ENCODE measurements at regions not wholly inside any gene's neighbourhood (a gene's known extent, or its start where the extent isn't known, plus 50 kb on each side); places are given as distances from the start of the nearest gene placed in this dataset.
"Not testable (repeated sequence)": the region's sequence is repeated elsewhere in the genome, so short reads cannot be mapped to it uniquely, and the experiment has no call there.

GRCh38 chr2:83826577-83826976 is 632.5 kb downstream of the SUCLG1 start:
- TF ChIP-seq POLR2A (IDR thresholded peaks at IDR 0.05; ENCODE audit: low read length), result no peak
- DNase-seq, result no peak

DNA sequence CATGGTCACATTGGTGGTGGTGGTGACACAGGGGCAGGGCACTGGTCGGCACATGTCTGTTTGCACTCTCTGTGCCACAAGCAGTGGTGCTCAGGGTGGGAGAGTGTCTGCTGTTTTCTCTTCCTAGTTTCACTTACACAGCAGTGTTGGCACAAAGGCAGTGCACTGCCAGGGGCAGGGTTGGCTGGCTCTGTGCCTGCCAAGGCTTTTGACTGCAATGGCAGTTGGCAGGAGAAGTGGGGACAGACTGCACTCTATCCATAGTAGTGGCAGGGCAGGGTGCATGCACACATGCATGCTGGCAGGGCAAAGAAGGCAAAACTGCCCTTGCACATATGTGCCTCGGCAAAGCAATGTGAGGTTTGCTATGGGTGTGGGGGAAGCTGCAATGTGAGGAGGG is 635.9 kb downstream of the SUCLG1 start:
- TF ChIP-seq POLR2A (IDR thresholded peaks at IDR 0.05; ENCODE audit: low read length) (no peak), GATA1 (IDR thresholded peaks at IDR 0.05; ENCODE audit: low read depth, low read length) (no peak)
- no peak for DNase-seq

- no peak for DNase-seq
- TF ChIP-seq POLR2A (IDR thresholded peaks at IDR 0.05; ENCODE audit: low read length) (no peak), GATA1 (IDR thresholded peaks at IDR 0.05; ENCODE audit: low read depth, low read length) (no peak)
Observed at GRCh38 chr2:83817511-83817910, 641.6 kb downstream of the SUCLG1 start.

DNA sequence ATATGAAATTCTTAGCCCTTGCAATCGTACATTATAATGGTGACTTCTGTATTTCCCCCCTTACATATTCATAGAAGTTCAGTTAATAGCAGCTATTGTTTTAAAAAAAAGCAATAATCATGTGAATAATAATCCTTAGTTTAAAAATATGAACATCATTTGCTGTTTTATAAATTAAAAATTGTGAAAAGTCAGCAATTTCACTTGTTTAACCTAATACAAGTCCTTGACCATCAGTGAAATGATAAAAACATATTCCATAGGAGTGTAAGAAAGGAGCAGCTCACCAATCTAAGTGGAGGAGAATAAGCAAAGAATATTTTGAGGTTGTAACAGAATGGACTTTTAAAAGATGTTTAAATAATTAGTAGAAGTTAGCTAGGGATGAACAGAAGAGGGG is 650.2 kb downstream of the SUCLG1 start:
- no peak for TF ChIP-seq POLR2A (IDR thresholded peaks at IDR 0.05; ENCODE audit: low read length)
- no peak for TF ChIP-seq GATA1 (IDR thresholded peaks at IDR 0.05; ENCODE audit: low read depth, low read length)
- DNase-seq, result no peak

DNA sequence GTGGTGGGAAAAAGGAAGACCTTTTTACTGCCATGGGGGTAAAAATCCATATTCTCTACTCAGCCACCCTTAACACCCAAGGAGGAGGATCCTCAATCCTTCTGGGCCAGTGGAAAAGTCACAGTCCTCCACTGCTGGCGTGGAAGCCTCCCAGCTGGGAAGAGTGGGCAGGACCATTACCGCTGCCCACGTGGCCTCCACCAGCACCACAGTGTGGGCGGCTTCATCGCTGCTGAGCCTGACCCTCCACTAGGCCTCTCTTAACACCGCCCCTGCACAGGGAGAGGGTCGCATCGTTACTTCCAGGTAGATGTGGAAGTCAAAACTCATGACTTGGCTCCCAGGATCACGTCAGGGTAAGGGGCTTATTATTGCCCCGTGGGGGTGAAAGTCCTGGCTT is 656.5 kb downstream of the SUCLG1 start:
- no peak for DNase-seq
- TF ChIP-seq GATA1 (IDR thresholded peaks at IDR 0.05; ENCODE audit: low read depth, low read length) (no peak), POLR2A (IDR thresholded peaks at IDR 0.05; ENCODE audit: low read length) (no peak)

DNA sequence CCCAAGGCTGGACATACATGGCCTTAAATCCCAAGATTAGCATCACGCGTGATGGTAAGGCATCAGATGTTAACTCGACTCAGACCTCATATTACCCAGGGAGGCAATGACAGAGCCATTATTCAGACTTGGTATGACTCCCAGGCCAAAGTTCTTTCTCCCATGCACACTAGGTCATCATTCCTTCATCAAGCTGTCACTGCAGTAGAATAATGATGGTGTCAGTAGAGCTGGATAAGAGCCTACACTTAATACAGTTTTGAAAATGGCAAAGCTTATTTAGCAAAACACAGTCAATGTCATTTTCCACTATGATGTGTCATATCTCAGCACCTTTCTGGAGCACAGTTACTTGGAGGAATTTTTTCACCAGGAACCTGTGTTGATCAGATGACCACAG is 663.3 kb downstream of the SUCLG1 start:
- DNase-seq, result no peak
- TF ChIP-seq GATA1 (IDR thresholded peaks at IDR 0.05; ENCODE audit: low read depth, low read length) (no peak), POLR2A (IDR thresholded peaks at IDR 0.05; ENCODE audit: low read length) (no peak)

- not testable (repeated sequence) for DNase-seq
Observed at GRCh38 chr2:83790467-83790866, 668.6 kb downstream of the SUCLG1 start.

DNA sequence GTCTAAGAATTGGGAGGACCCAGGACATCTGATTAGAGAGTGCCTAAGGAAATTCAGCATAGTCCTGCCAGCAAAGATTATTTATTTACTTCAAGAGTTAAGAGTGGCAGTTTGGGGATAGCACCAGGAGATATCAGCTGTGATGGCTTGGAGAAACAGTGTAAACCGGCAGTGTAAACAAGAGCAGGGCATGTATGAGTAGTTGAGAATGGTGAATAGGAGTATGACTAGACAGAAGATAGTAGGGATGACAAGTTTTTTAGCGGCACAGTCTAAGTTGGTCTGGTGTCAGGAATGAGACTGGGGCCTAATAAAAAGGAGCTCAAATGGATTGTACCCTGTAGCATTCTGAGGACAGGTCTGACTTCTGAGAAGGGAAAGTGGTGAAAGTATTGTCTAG is 669.4 kb downstream of the SUCLG1 start:
- DNase-seq, result not testable (repeated sequence)

DNA sequence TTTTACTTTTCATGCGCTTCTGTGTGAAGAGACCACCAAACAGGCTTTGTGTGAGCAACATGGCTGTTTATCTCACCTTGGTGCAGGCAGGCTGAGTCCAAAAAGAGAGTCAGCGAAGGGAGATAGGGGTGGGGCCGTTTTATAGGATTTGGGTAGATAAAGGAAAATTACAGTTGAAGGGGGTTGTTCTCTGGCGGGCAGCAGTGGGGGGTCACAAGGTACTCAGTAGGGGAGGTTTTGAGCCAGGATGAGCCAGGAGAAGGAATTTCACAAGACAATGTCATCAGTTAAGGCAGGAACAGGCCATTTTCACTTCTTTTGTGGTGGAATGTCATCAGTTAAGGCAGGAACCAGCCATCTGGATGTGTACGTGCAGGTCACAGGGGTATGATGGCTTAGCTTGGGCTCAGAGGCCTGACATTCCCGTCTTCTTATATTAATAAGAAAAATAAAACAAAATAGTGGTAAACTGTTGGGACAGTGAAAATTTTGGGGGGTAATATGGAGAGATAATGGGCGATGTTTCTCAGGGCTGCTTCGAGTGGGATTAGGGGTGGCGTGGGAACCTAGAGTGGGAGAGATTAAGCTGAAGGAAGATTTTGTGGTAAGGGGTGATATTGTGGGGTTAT is 670.0 kb downstream of the SUCLG1 start:
- not testable (repeated sequence) for DNase-seq

- no peak for DNase-seq
- TF ChIP-seq GATA1 (IDR thresholded peaks at IDR 0.05; ENCODE audit: low read depth, low read length) (no peak), POLR2A (IDR thresholded peaks at IDR 0.05; ENCODE audit: low read length) (no peak)
Observed at GRCh38 chr2:83787189-83787588, 671.9 kb downstream of the SUCLG1 start.

DNA sequence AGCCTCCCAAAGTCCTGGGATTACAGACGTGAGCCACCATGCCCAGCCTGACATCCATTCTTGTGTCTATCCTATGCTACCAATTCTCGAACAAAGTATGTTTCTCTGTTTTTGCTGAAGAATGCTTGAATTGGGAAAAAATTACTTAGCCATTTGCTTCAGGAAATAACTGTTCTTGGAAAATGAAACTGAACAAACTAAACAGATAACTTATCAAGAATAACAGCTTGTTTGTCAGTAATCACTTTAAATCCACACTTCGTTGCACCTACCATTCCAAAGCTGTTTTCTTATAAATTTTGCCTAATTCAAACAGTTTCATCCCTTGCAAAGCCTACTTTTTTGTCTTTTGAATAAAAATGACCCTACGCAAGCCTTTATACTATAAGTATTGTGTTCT is 672.9 kb downstream of the SUCLG1 start:
- no peak for DNase-seq
- TF ChIP-seq GATA1 (IDR thresholded peaks at IDR 0.05; ENCODE audit: low read depth, low read length) (no peak), POLR2A (IDR thresholded peaks at IDR 0.05; ENCODE audit: low read length) (no peak)

DNA sequence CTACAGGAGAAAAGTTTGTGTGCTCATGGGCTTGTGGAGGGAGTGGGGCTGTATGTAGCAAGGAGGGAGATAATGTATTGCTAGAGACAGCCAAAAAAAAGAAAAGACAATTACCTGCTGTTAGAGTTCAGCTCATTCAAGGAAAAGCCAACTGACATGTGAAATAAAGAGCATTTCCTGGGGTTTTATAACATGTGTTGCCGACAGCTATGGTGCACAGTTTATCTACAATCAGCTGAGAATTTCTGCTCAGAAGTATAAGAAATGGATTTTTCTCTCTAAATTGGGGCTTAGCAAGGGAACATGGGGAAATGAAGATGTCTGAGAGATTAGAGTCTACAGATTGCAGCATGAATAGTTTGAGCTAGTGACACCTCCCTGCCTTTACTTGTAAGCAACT is 674.1 kb downstream of the SUCLG1 start:
- DNase-seq, result no peak
- TF ChIP-seq POLR2A (IDR thresholded peaks at IDR 0.05; ENCODE audit: low read length) (no peak), GATA1 (IDR thresholded peaks at IDR 0.05; ENCODE audit: low read depth, low read length) (no peak)

DNA sequence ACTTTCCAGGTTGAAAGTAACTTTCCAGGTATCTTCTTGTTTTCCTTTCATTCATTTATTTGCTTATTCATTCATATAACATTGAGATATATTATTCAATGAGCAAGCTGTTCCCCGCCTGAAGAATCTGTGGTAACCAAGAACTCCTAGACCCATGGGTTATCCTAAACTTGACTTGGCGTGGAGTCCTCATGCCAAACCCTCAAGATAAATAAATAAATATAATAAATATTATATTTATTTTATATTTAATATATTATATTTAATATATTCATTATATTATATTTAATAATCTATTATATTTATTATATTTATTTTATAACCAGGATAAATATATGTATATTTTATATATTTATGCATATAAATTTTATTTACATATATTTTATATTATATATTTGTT is 674.8 kb downstream of the SUCLG1 start:
- no peak for DNase-seq
- TF ChIP-seq POLR2A (IDR thresholded peaks at IDR 0.05; ENCODE audit: low read length), result no peak
- no peak for TF ChIP-seq GATA1 (IDR thresholded peaks at IDR 0.05; ENCODE audit: low read depth, low read length)

DNA sequence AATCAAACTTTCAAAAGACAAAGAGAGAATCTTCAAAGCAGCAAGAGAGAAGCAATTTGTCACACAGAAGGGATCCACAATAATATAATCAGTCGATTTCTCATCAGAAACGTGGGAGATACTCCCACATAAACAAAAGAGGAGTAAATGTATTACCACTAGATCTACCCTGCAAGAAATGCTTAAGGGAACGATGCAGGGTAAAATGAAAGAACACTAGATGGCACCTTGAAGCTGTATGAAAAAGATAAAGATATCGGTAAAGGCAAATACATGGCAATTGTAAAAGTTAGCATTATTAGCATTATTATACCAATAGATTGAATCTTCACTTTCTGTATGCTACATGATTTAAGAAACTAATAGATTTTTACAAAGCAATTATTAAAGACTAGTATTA is 677.0 kb downstream of the SUCLG1 start:
- TF ChIP-seq POLR2A (IDR thresholded peaks at IDR 0.05; ENCODE audit: low read length), result no peak
- TF ChIP-seq GATA1 (IDR thresholded peaks at IDR 0.05; ENCODE audit: low read depth, low read length), result no peak
- no peak for DNase-seq

- DNase-seq, result no peak
- TF ChIP-seq POLR2A (IDR thresholded peaks at IDR 0.05; ENCODE audit: low read length) (no peak), GATA1 (IDR thresholded peaks at IDR 0.05; ENCODE audit: low read depth, low read length) (no peak)
Observed at GRCh38 chr2:83764447-83765005, 694.6 kb downstream of the SUCLG1 start.

GRCh38 chr2:83757329-83757728 is 701.8 kb downstream of the SUCLG1 start:
- TF ChIP-seq GATA1 (IDR thresholded peaks at IDR 0.05; ENCODE audit: low read depth, low read length) (no peak), POLR2A (IDR thresholded peaks at IDR 0.05; ENCODE audit: low read length) (no peak)

More at GRCh38 chr2:83757329-83757728, 701.8 kb downstream of the SUCLG1 start:
- no peak for DNase-seq
